ENCODE measurements at regions not wholly inside any gene's neighbourhood (a gene's known extent, or its start where the extent isn't known, plus 50 kb on each side); places are given as distances from the start of the nearest gene placed in this dataset.

DNA sequence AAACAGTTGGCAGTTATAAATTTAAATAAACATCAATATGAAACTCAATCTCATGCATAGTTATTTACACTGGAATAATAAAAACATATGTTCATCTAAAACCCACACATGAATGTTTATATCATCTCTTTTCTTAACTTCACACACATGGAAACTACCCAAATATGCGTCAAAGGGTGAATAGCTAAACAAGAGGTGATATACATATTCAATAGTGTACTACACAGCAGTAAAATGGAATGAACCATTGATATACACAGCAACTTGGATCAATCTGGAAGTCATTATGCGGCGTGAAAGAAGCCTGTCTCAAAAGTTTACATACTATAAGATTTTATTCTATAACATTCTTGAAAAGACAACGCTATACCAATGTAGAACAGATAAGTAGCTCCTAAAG, 282.5 kb upstream of the POM121L12 start:
- ChIA-PET CTCF (no interaction called here), POLR2A (ENCODE audit: unreplicated experiment) (no interaction called here)
- no peak overlapping the region for H3K4me2 ChIP-seq (ENCODE audit: low read depth, low read length)
- H2AFZ ChIP-seq (replicated peaks; ENCODE audit: low read length, poor library complexity) = no peak overlapping the region
- BruUV-seq (replicated peaks) = no TSS peak
- no peak overlapping the region for H3K14ac ChIP-seq (replicated peaks; ENCODE audit: low read depth, low read length)
- intact Hi-C loops (cut with micrococcal nuclease) = no loop called here
- H3K27me3 ChIP-seq (ENCODE audit: control insufficient read depth, insufficient read depth, low read length) = no peaks in the 10 kb centered on the region
- H4K20me1 ChIP-seq (ENCODE audit: insufficient read depth, low read length) = no peaks in the 10 kb centered on the region
- no peak overlapping the region for H2BK15ac ChIP-seq (ENCODE audit: low read depth, low read length)
- no peak overlapping the region for H4K5ac ChIP-seq (ENCODE audit: low read depth, low read length)
- DNase-seq (no peak), ATAC-seq (ENCODE audit: low read depth) (no peak)
- no peak overlapping the region for H2BK5ac ChIP-seq (ENCODE audit: low read depth, low read length, poor library complexity, severe bottlenecking)
- no peak for TF ChIP-seq ELK1 (IDR thresholded peaks at IDR 0.05; ENCODE audit: borderline replicate concordance, low read depth, low read length)
- no peak for TF ChIP-seq NFE2L2 (IDR thresholded peaks at IDR 0.05; ENCODE audit: low read depth, low read length)
- no peak for TF ChIP-seq RCOR1 (IDR thresholded peaks at IDR 0.05; ENCODE audit: insufficient replicate concordance, low read length)
- no peak for TF ChIP-seq CEBPB (IDR thresholded peaks at IDR 0.05; ENCODE audit: low read depth, low read length)
- TF ChIP-seq, protein P1, sequence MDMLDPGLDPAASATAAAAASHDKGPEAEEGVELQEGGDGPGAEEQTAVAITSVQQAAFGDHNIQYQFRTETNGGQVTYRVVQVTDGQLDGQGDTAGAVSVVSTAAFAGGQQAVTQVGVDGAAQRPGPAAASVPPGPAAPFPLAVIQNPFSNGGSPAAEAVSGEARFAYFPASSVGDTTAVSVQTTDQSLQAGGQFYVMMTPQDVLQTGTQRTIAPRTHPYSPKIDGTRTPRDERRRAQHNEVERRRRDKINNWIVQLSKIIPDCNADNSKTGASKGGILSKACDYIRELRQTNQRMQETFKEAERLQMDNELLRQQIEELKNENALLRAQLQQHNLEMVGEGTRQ (IDR thresholded peaks at IDR 0.05; ENCODE audit: low read depth, low read length) = no peak
- no peak for TF ChIP-seq RAD21 (IDR thresholded peaks at IDR 0.05; ENCODE audit: low read length)
- no peak for TF ChIP-seq FOS (IDR thresholded peaks at IDR 0.05; ENCODE audit: low read depth, low read length)
- TF ChIP-seq MAZ (IDR thresholded peaks at IDR 0.05; ENCODE audit: borderline replicate concordance, low read depth, low read length) = no peak
- no peak for TF ChIP-seq POLR2A (IDR thresholded peaks at IDR 0.05; ENCODE audit: low read depth, low read length)
- TF ChIP-seq MAFK (IDR thresholded peaks at IDR 0.05; ENCODE audit: low read depth, low read length) = no peak
- TF ChIP-seq RFX5 (IDR thresholded peaks at IDR 0.05; ENCODE audit: low read depth, low read length) = no peak
- no peak for TF ChIP-seq BHLHE40 (IDR thresholded peaks at IDR 0.05; ENCODE audit: low read depth, low read length)
- TF ChIP-seq SMC3 (IDR thresholded peaks at IDR 0.05; ENCODE audit: low read depth, low read length) = no peak
- no peak for TF ChIP-seq MXI1 (IDR thresholded peaks at IDR 0.05; ENCODE audit: borderline replicate concordance, low read depth, low read length)
- no peak for TF ChIP-seq CHD1 (IDR thresholded peaks at IDR 0.05; ENCODE audit: low read depth, low read length)
- TF ChIP-seq CTCF (conservative IDR thresholded peaks at IDR 0.05; ENCODE audit: low read depth, low read length) = no peak
- H3K9me3 ChIP-seq (ENCODE audit: control insufficient read depth, insufficient read depth, low read length) = 0 out of 2 replicates have a peak, but pooled peaks cover 2% of the 10 kb centered on the region
- H3K27ac ChIP-seq (ENCODE audit: insufficient read depth, low read length) = no peak overlapping the region
- dilution Hi-C loops (cut with HindIII; ENCODE audit: low sequenced_read_pairs, unreplicated experiment) = no loop called here
- in situ Hi-C loops (cut with MboI; ENCODE audit: low sequenced_read_pairs) = no loop called here
- no peak overlapping the region for H2AK5ac ChIP-seq (ENCODE audit: low read depth, low read length)
- H3K4ac ChIP-seq (ENCODE audit: low read depth, low read length) = no peak overlapping the region
- no peak overlapping the region for H3K23ac ChIP-seq (ENCODE audit: low read depth, low read length)
- no peak overlapping the region for H3K56ac ChIP-seq (ENCODE audit: extremely low read depth, insufficient read depth, low read length)
- H3K36me3 ChIP-seq (ENCODE audit: control insufficient read depth, insufficient read depth, low read length) = no peaks in the 10 kb centered on the region
- no peaks in the 10 kb centered on the region for H3K79me1 ChIP-seq (ENCODE audit: low read depth in 1 of 2, low read length in 2 of 2)
- H3K9ac ChIP-seq (ENCODE audit: low read depth, low read length) = no peak overlapping the region
- no peak overlapping the region for H3K4me3 ChIP-seq (ENCODE audit: insufficient read depth, low read depth, low read length)
- H3K9me1 ChIP-seq (ENCODE audit: insufficient read depth, low read length) = no peaks in the 10 kb centered on the region
- H4K91ac ChIP-seq (ENCODE audit: insufficient read depth, low read depth, low read length) = no peak overlapping the region
- no CpG with 5 or more reads among the region's 4 CpGs for WGBS, 2 experiments (ENCODE audit: extremely low coverage in 2 of 2, insufficient read length in 1 of 2)
- no peaks in the 10 kb centered on the region for H3K4me1 ChIP-seq (ENCODE audit: control insufficient read depth, insufficient read depth, low read length)
- H2BK120ac ChIP-seq (ENCODE audit: low read depth, low read length) = no peak overlapping the region
- H2AK9ac ChIP-seq (replicated peaks; ENCODE audit: low read depth, low read length, poor library complexity) = no peak overlapping the region
- H3K18ac ChIP-seq (ENCODE audit: low read depth, low read length) = no peak overlapping the region
- H4K8ac ChIP-seq (ENCODE audit: low read depth in 2 of 2, low read length in 2 of 2) = no peak overlapping the region
- H2BK20ac ChIP-seq (ENCODE audit: low read depth, low read length) = no peak overlapping the region
